GM10248 (cell line): ENCODE measurements at regions not wholly inside any gene's neighbourhood (a gene's known extent, or its start where the extent isn't known, plus 50 kb on each side); places are given as distances from the start of the nearest gene placed in this dataset.

ENCODE experiments used
- CTCF ChIA-PET: fragments of 300-600 bp; sonication (Branson Sonifier 250); formaldehyde crosslinking; extraction: SDS; loops from one replicate; lab custom pipeline; 2021; ENCODE audit warnings: antibody characterized with exemption; lab: Yijun Ruan, JAX
- POLR2A ChIA-PET: fragments of 350-650 bp; sonication (Branson Sonifier 250); formaldehyde crosslinking; extraction: SDS; loops from one replicate; lab custom pipeline; 2020; ENCODE audit warnings: antibody characterized with exemption; lab: Yijun Ruan, JAX
- DNase-seq: peaks from one replicate; pipeline ENCODE4 v3.0.0; 2012; ENCODE audit errors: extremely low spot score
- CTCF ChIP-seq: IDR thresholded peaks from 2 replicates; pipeline ENCODE4 v1.5.1; 2012; ENCODE audit warnings: mild to moderate bottlenecking, low read depth; ENCODE audit errors: extremely low read depth, missing control alignments, control extremely low read depth

- CTCF ChIA-PET: no interaction called here
- POLR2A ChIA-PET: no interaction called here
- no peak for TF ChIP-seq CTCF
- DNase-seq: no peak
These were observed 217.8 kb upstream of the ATP5MC3 start for GRCh38 chr2:175399326-175399725.

GRCh38 chr2:175398848-175399247 is 217.3 kb upstream of the ATP5MC3 start:
- no peak for DNase-seq
- CTCF ChIA-PET: no interaction called here
- no peak for TF ChIP-seq CTCF
- POLR2A ChIA-PET: no interaction called here

- no peak for TF ChIP-seq CTCF
- no peak for DNase-seq
- POLR2A ChIA-PET: no interaction called here
- CTCF ChIA-PET: no interaction called here
These were observed 215.2 kb upstream of the ATP5MC3 start for GRCh38 chr2:175396696-175397095.

GRCh38 chr2:175393851-175394250 is 212.3 kb upstream of the ATP5MC3 start:
- DNase-seq: no peak
- CTCF ChIA-PET: no interaction called here
- TF ChIP-seq CTCF: no peak
- POLR2A ChIA-PET: no interaction called here

- ChIA-PET POLR2A (no interaction called here), CTCF (interaction anchor here (1.0 to 2.1 kb wide), 3 partner anchors 15 to 20 kb away, joined by 3 to 5 read pairs (median 3); no protein-coding TSS in a partner anchor)
- TF ChIP-seq CTCF: no peak
- no peak for DNase-seq
These were observed 201.8 kb upstream of the ATP5MC3 start for GRCh38 chr2:175383286-175383685.

- no peak for TF ChIP-seq CTCF
- ChIA-PET CTCF (interaction anchor here (1.6 to 1.7 kb wide), 2 partner anchors 11 to 724 kb away, joined by 5 to 8 read pairs; no protein-coding TSS in a partner anchor), POLR2A (no interaction called here)
- no peak for DNase-seq
These were observed 192.2 kb upstream of the ATP5MC3 start for GRCh38 chr2:175373729-175374128.
